A549 (cell line): ENCODE measurements at regions not wholly inside any gene's neighbourhood (a gene's known extent, or its start where the extent isn't known, plus 50 kb on each side); places are given as distances from the start of the nearest gene placed in this dataset.

ENCODE experiments used
- ATAC-seq, 2 experiments: fragments of 200-7000 bp in 1 of 2; fragments of >200 bp in 1 of 2; cut with Nextera tagmentation in 1 of 2; cut with Tn5 transposase in 1 of 2; 3 replicates each; pipeline versions ENCODE4 v1.8.0 to v1.9.1; 2018 to 2020; ENCODE audit warnings: mild to moderate bottlenecking in 1 of 2, moderate library complexity in 1 of 2
- CTCF ChIA-PET: fragments of 300-600 bp; sonication (Branson Sonifier 250); formaldehyde crosslinking; extraction: SDS; loops from one replicate; lab custom pipeline; 2021; ENCODE audit warnings: antibody characterized with exemption, inconsistent platforms; lab: Yijun Ruan, JAX
- POLR2A ChIA-PET: fragments of 350-600 bp; formaldehyde crosslinking; extraction: SDS; loops from one replicate; lab custom pipeline; 2021; ENCODE audit warnings: antibody characterized with exemption, inconsistent platforms; lab: Yijun Ruan, JAX
- DNase-seq, 2 experiments: peaks; one replicate each; pipeline versions ENCODE4 v3.0.0 to v3.0.0-alpha.2; 2011 to 2016; ENCODE audit warnings: low read depth in 1 of 2, low spot score in 1 of 2
- FAIRE-seq: peaks from 2 replicates; lab custom pipeline; 2011; peaks lifted over from hg19 to GRCh38; lab: Jason Lieb, UNC
- H3K27ac ChIP-seq, 2 experiments: fragments of >200 bp; sonication (Bioruptor Twin); formaldehyde crosslinking; 3 replicates each; pipeline ENCODE4 v1.5.1; 2016 to 2017
- H3K4me1 ChIP-seq: fragments of >200 bp; sonication (Bioruptor Twin); formaldehyde crosslinking; 3 replicates; pipeline ENCODE4 v1.6.1; 2016
- H3K4me2 ChIP-seq: fragments of >200 bp; sonication (Bioruptor Twin); formaldehyde crosslinking; 3 replicates; pipeline ENCODE4 v1.6.1; 2016
- H3K4me3 ChIP-seq: fragments of >200 bp; sonication (Bioruptor Twin); formaldehyde crosslinking; 3 replicates; pipeline ENCODE4 v1.5.1; 2016
- H3K9me3 ChIP-seq: fragments of >200 bp; sonication (Bioruptor Twin); formaldehyde crosslinking; 3 replicates; pipeline ENCODE4 v1.6.1; 2016
- BHLHE40 ChIP-seq: IDR thresholded peaks from 2 replicates; pipeline ENCODE4 v1.6.1; 2012; ENCODE audit warnings: low read depth, low read length, inconsistent platforms
- CBX2 ChIP-seq: fragments of 200-600 bp; sonication (generic); IDR thresholded peaks from 2 replicates; pipeline ENCODE4 v1.6.1; 2016; ENCODE audit warnings: low read depth, mild to moderate bottlenecking, borderline replicate concordance
- CHD2 ChIP-seq: fragments of 150-350 bp; IDR thresholded peaks from 2 replicates; pipeline ENCODE4 v1.6.1; 2014; ENCODE audit warnings: low read length; ENCODE audit not compliant: partially characterized antibody
- CTCF ChIP-seq: fragments of >200 bp; sonication (Bioruptor Twin); formaldehyde crosslinking; IDR thresholded peaks from 3 replicates; pipeline ENCODE4 v1.5.1; 2016
- ELK1 ChIP-seq: fragments of 150-350 bp; IDR thresholded peaks from 2 replicates; pipeline ENCODE4 v1.6.1; 2014; ENCODE audit warnings: low read depth, mild to moderate bottlenecking, low read length
- ESRRA ChIP-seq: fragments of 150-350 bp; IDR thresholded peaks from 2 replicates; pipeline ENCODE4 v1.6.1; 2014; ENCODE audit warnings: mild to moderate bottlenecking, low read length, borderline replicate concordance
- FOSB ChIP-seq: fragments of 250-450 bp; sonication (Bioruptor Pico); IDR thresholded peaks from 2 replicates; pipeline ENCODE4 v1.5.0; 2020; ENCODE audit warnings: mild to moderate bottlenecking, moderate library complexity
- FOXS1 ChIP-seq: fragments of 250-450 bp; sonication (Bioruptor Pico); IDR thresholded peaks from 2 replicates; pipeline ENCODE4 v1.5.0; 2020; ENCODE audit warnings: mild to moderate bottlenecking, moderate library complexity
- HEYL ChIP-seq: fragments of 250-450 bp; sonication (Bioruptor Pico); IDR thresholded peaks from 2 replicates; pipeline ENCODE4 v1.8.0; 2021; ENCODE audit warnings: mild to moderate bottlenecking, moderate library complexity
- HOXA7 ChIP-seq: fragments of 250-450 bp; sonication (Bioruptor Pico); IDR thresholded peaks from 2 replicates; pipeline ENCODE4 v1.5.0; 2020; ENCODE audit warnings: mild to moderate bottlenecking, moderate library complexity
- HOXB5 ChIP-seq: fragments of 250-450 bp; sonication (Bioruptor Pico); IDR thresholded peaks from 2 replicates; pipeline ENCODE4 v1.5.0; 2020; ENCODE audit warnings: mild to moderate bottlenecking, moderate library complexity
- JUN ChIP-seq, 2 experiments: fragments of >200 bp; sonication (Bioruptor Twin); formaldehyde crosslinking; IDR thresholded peaks; 2 replicates in 1 of 2; 3 replicates in 1 of 2; pipeline ENCODE4 v1.6.1; 2016 to 2017
- JUNB ChIP-seq: fragments of >200 bp; sonication (Bioruptor Twin); formaldehyde crosslinking; IDR thresholded peaks from 2 replicates; pipeline ENCODE4 v1.6.1; 2016
- KDM1A ChIP-seq: fragments of 200-600 bp; sonication (generic); IDR thresholded peaks from 2 replicates; pipeline ENCODE4 v1.6.1; 2016; ENCODE audit warnings: low read depth, mild to moderate bottlenecking
- MAX ChIP-seq: IDR thresholded peaks from 2 replicates; pipeline ENCODE4 v1.6.1; 2012
- PBX3 ChIP-seq: IDR thresholded peaks from 2 replicates; pipeline ENCODE4 v1.6.1; 2012
- PHF8 ChIP-seq: fragments of 200-600 bp; sonication (generic); IDR thresholded peaks from 2 replicates; pipeline ENCODE4 v1.6.1; 2016; ENCODE audit warnings: low read depth, mild to moderate bottlenecking, antibody characterized with exemption, moderate library complexity, borderline replicate concordance
- POLR2A ChIP-seq: IDR thresholded peaks from 2 replicates; pipeline ENCODE4 v1.6.1; 2012; ENCODE audit warnings: mild to moderate bottlenecking, low read length
- RAD21 ChIP-seq, 2 experiments: fragments of >200 bp in 1 of 2; sonication (Bioruptor Twin) in 1 of 2; formaldehyde crosslinking in 1 of 2; IDR thresholded peaks in 1 of 2; conservative IDR thresholded peaks in 1 of 2; 2 replicates in 1 of 2; 3 replicates in 1 of 2; pipeline ENCODE4 v1.6.1; 2012 to 2018; ENCODE audit warnings: inconsistent platforms in 1 of 2
- REST ChIP-seq: fragments of 200-600 bp; sonication (generic); IDR thresholded peaks from 2 replicates; pipeline ENCODE4 v1.6.1; 2016; ENCODE audit warnings: antibody characterized with exemption, mild to moderate bottlenecking, moderate library complexity
- RFX5 ChIP-seq: fragments of 450-650 bp; IDR thresholded peaks from 2 replicates; pipeline ENCODE4 v1.7.1; 2014; ENCODE audit warnings: antibody characterized with exemption, mild to moderate bottlenecking, moderate library complexity
- RNF2 ChIP-seq: fragments of 200-600 bp; sonication (generic); IDR thresholded peaks from 2 replicates; pipeline ENCODE4 v1.6.1; 2016; ENCODE audit warnings: low read depth, mild to moderate bottlenecking, antibody characterized with exemption, moderate library complexity, borderline replicate concordance
- TP53 ChIP-seq: fragments of 250-450 bp; sonication (Bioruptor Pico); IDR thresholded peaks from 2 replicates; pipeline ENCODE4 v1.5.0; 2021; ENCODE audit warnings: mild to moderate bottlenecking, moderate library complexity
- ZC3H11A ChIP-seq: fragments of 450-650 bp; IDR thresholded peaks from 2 replicates; pipeline ENCODE4 v1.6.1; 2014; ENCODE audit warnings: antibody characterized with exemption, mild to moderate bottlenecking
- ZFP36 ChIP-seq: fragments of 450-650 bp; IDR thresholded peaks from 2 replicates; pipeline ENCODE4 v1.6.1; 2014; ENCODE audit warnings: borderline replicate concordance; ENCODE audit not compliant: partially characterized antibody
- WGBS: methylation state at CpG from one replicate; pipeline ENCODE4 v1.1.6; 2017; ENCODE audit errors: missing lambda C conversion rate; 5-methylcytosine and 5-hydroxymethylcytosine counted together

- WGBS: 38% methylated on average over 1 of the region's 1 CpG
- FAIRE-seq: no peak
- Histone ChIP-seq H3K4me3 (no peak overlapping the region), H3K9me3 (no peaks in the 10 kb centered on the region), H3K27ac (no peak overlapping the region), H3K4me2 (no peak overlapping the region), H3K4me1 (no peaks in the 10 kb centered on the region)
- ChIA-PET POLR2A (no interaction called here), CTCF (no interaction called here)
- ATAC-seq: no peak
- no peak for TF ChIP-seq RAD21 (conservative IDR thresholded peaks at IDR 0.05 in 1 of 2, IDR thresholded peaks at IDR 0.05 in 1 of 2)
- no peak for TF ChIP-seq HOXA7 (CRISPR knock-in tag)
- TF ChIP-seq ZFP36: no peak
- TF ChIP-seq JUN (IDR thresholded peaks at IDR 0.05): no peak
- no peak for TF ChIP-seq CHD2
- no peak for TF ChIP-seq JUNB
- TF ChIP-seq MAX: no peak
- TF ChIP-seq BHLHE40: no peak
- DNase-seq: no peak
These were observed 148.4 kb downstream of the ANKRD50 start for GRCh38 chr4:124564121-124564520.

GRCh38 chr4:124565371-124565770 is 147.2 kb downstream of the ANKRD50 start:
- H3K27ac ChIP-seq: no peak overlapping the region
- no peak for FAIRE-seq
- no peak overlapping the region for H3K4me2 ChIP-seq
- no peak for ATAC-seq
- 42% methylated on average over 4 of the region's 4 CpGs for WGBS
- no peak for TF ChIP-seq ELK1
- no peak for TF ChIP-seq FOSB
- no peak for TF ChIP-seq CTCF
- TF ChIP-seq BHLHE40: no peak
- TF ChIP-seq ESRRA: no peak
- no peak for TF ChIP-seq PBX3
- TF ChIP-seq PHF8: no peak
- no peak for TF ChIP-seq RNF2
- TF ChIP-seq TP53 (CRISPR knock-in tag): no peak
- no peak for TF ChIP-seq HOXB5 (CRISPR knock-in tag)
- TF ChIP-seq REST: no peak
- TF ChIP-seq HEYL: no peak
- no peak for TF ChIP-seq FOXS1 (CRISPR knock-in tag)
- TF ChIP-seq CBX2: no peak
- no peak for TF ChIP-seq ZC3H11A
- TF ChIP-seq JUNB: no peak
- no peak for TF ChIP-seq KDM1A
- no peak for TF ChIP-seq POLR2A
- no peak for TF ChIP-seq RFX5
- TF ChIP-seq RAD21 (conservative IDR thresholded peaks at IDR 0.05 in 1 of 2, IDR thresholded peaks at IDR 0.05 in 1 of 2): no peak
- H3K9me3 ChIP-seq: no peaks in the 10 kb centered on the region
- H3K4me1 ChIP-seq: no peaks in the 10 kb centered on the region
- ChIA-PET CTCF (no interaction called here), POLR2A (no interaction called here)
- H3K4me3 ChIP-seq: no peak overlapping the region
- no peak for DNase-seq
